ENCODE measurements at regions not wholly inside any gene's neighbourhood (a gene's known extent, or its start where the extent isn't known, plus 50 kb on each side); places are given as distances from the start of the nearest gene placed in this dataset.

GRCh38 chr2:143937723-143938350 is 582.1 kb downstream of the ZEB2 start:
- ATAC-seq (ENCODE audit: low FRiP score) (peak; percentile 5), DNase-seq (ENCODE audit: low spot score) (no peak)
- no peak for TF ChIP-seq CTCF (IDR thresholded peaks at IDR 0.05)

GRCh38 chr2:143936848-143937722 is 582.8 kb downstream of the ZEB2 start:
- no peak for TF ChIP-seq CTCF (IDR thresholded peaks at IDR 0.05)
- ATAC-seq (ENCODE audit: low FRiP score) (peak; percentile 82), DNase-seq (ENCODE audit: low spot score) (no peak)

- peak; percentile 30 for ATAC-seq (ENCODE audit: low FRiP score)
- TF ChIP-seq CTCF (IDR thresholded peaks at IDR 0.05): no peak
- no peak for DNase-seq (ENCODE audit: low spot score)
Measured at GRCh38 chr2:143936538-143936847, 583.4 kb downstream of the ZEB2 start.

- ATAC-seq (ENCODE audit: low FRiP score) (no peak), DNase-seq (ENCODE audit: low spot score) (no peak)
- TF ChIP-seq CTCF (IDR thresholded peaks at IDR 0.05): no peak
Measured at GRCh38 chr2:143935482-143935752, 584.5 kb downstream of the ZEB2 start.

GRCh38 chr2:143934626-143935481 is 585.1 kb downstream of the ZEB2 start:
- DNase-seq (ENCODE audit: low spot score): no peak
- ATAC-seq (ENCODE audit: low FRiP score): no peak

GRCh38 chr2:143933946-143934569 is 585.9 kb downstream of the ZEB2 start:
- ATAC-seq (ENCODE audit: low FRiP score): no peak
- no peak for DNase-seq (ENCODE audit: low spot score)
- TF ChIP-seq CTCF (IDR thresholded peaks at IDR 0.05): no peak

More at GRCh38 chr2:143934626-143935481, 585.1 kb downstream of the ZEB2 start:
- TF ChIP-seq CTCF (IDR thresholded peaks at IDR 0.05): no peak

Data from omental fat pad (tissue), 3 donors.